ENCODE measurements at regions not wholly inside any gene's neighbourhood (a gene's known extent, or its start where the extent isn't known, plus 50 kb on each side); places are given as distances from the start of the nearest gene placed in this dataset.

GRCh38 chr4:128386761-128387599, 99.4 kb upstream of the PGRMC2 start:
- Mint-ChIP-seq H3K9me3 (ENCODE audit: low read depth) (no peaks in the 10 kb centered on the region), H3K36me3 (ENCODE audit: low read depth) (no peaks in the 10 kb centered on the region), H3K27me3 (no peaks in the 10 kb centered on the region), H3K27ac (no peak overlapping the region), H3K4me1 (no peaks in the 10 kb centered on the region), H3K4me3 (no peak overlapping the region)
- DNase-seq (no peak), ATAC-seq (no peak)
- POLR2A ChIA-PET: no interaction called here
- intact Hi-C loops (cut with DNase I, micrococcal nuclease): no loop called here
- CTCF ChIA-PET: no interaction called here

- CTCF ChIA-PET: no interaction called here
These were observed 98.2 kb upstream of the PGRMC2 start for GRCh38 chr4:128385683-128386304.

GRCh38 chr4:128384765-128385598, 97.4 kb upstream of the PGRMC2 start:
- DNase-seq (no peak), ATAC-seq (no peak)
- no peak overlapping the region for H3K27ac Mint-ChIP-seq
- H3K36me3 Mint-ChIP-seq (ENCODE audit: low read depth): no peaks in the 10 kb centered on the region
- H3K4me3 Mint-ChIP-seq: no peak overlapping the region
- intact Hi-C loops (cut with DNase I, micrococcal nuclease): no loop called here
- CTCF ChIA-PET: interaction anchor here (1.0 kb wide), 1 partner anchor 9 kb away, joined by 3 read pairs; no protein-coding TSS in a partner anchor
- no peaks in the 10 kb centered on the region for H3K27me3 Mint-ChIP-seq
- no peaks in the 10 kb centered on the region for H3K4me1 Mint-ChIP-seq
- POLR2A ChIA-PET: no interaction called here
- H3K9me3 Mint-ChIP-seq (ENCODE audit: low read depth): no peaks in the 10 kb centered on the region

More at GRCh38 chr4:128385683-128386304, 98.2 kb upstream of the PGRMC2 start:
- POLR2A ChIA-PET: interaction anchor here (0.8 kb wide), 1 partner anchor 708 kb away, joined by 5 read pairs; the partner anchor contains the start of gene SCLT1
- Mint-ChIP-seq H3K36me3 (ENCODE audit: low read depth) (no peaks in the 10 kb centered on the region), H3K9me3 (ENCODE audit: low read depth) (no peaks in the 10 kb centered on the region), H3K4me1 (no peaks in the 10 kb centered on the region), H3K27me3 (no peaks in the 10 kb centered on the region), H3K27ac (no peak overlapping the region), H3K4me3 (no peak overlapping the region)
- DNase-seq: no peak
- ATAC-seq: no peak
- intact Hi-C loops (cut with DNase I, micrococcal nuclease): no loop called here

- no peak for DNase-seq
- no peaks in the 10 kb centered on the region for H3K36me3 Mint-ChIP-seq (ENCODE audit: low read depth)
- no peak for ATAC-seq
- H3K27me3 Mint-ChIP-seq: no peaks in the 10 kb centered on the region
- H3K4me1 Mint-ChIP-seq: no peaks in the 10 kb centered on the region
- H3K4me3 Mint-ChIP-seq: no peak overlapping the region
- H3K9me3 Mint-ChIP-seq (ENCODE audit: low read depth): no peaks in the 10 kb centered on the region
- POLR2A ChIA-PET: no interaction called here
- CTCF ChIA-PET: no interaction called here
- H3K27ac Mint-ChIP-seq: no peak overlapping the region
- intact Hi-C loops (cut with DNase I, micrococcal nuclease): no loop called here
These were observed 96.5 kb upstream of the PGRMC2 start for GRCh38 chr4:128384091-128384520.

GRCh38 chr4:128381748-128382559, 94.3 kb upstream of the PGRMC2 start:
- no peak overlapping the region for H3K27ac Mint-ChIP-seq
- H3K27me3 Mint-ChIP-seq: no peaks in the 10 kb centered on the region

GRCh38 chr4:128380306-128380705, 92.7 kb upstream of the PGRMC2 start:
- Mint-ChIP-seq H3K4me3 (no peak overlapping the region), H3K4me1 (no peaks in the 10 kb centered on the region), H3K36me3 (ENCODE audit: low read depth) (peaks cover 5% of the 10 kb centered on the region), H3K9me3 (ENCODE audit: low read depth) (peaks cover 5% of the 10 kb centered on the region), H3K27ac (no peak overlapping the region), H3K27me3 (no peaks in the 10 kb centered on the region)
- CTCF ChIA-PET: interaction anchor here (1.0 kb wide), 2 partner anchors 16 to 47 kb away, joined by 3 read pairs; no protein-coding TSS in a partner anchor
- no peak for DNase-seq
- no peak for ATAC-seq
- intact Hi-C loops (cut with DNase I, micrococcal nuclease): no loop called here
- POLR2A ChIA-PET: no interaction called here

More at GRCh38 chr4:128381748-128382559, 94.3 kb upstream of the PGRMC2 start:
- H3K4me3 Mint-ChIP-seq: no peak overlapping the region
- no peak for ATAC-seq
- no peak for DNase-seq
- H3K36me3 Mint-ChIP-seq (ENCODE audit: low read depth): peaks cover 2% of the 10 kb centered on the region
- CTCF ChIA-PET: no interaction called here
- POLR2A ChIA-PET: no interaction called here
- no peaks in the 10 kb centered on the region for H3K4me1 Mint-ChIP-seq
- intact Hi-C loops (cut with DNase I, micrococcal nuclease): no loop called here
- H3K9me3 Mint-ChIP-seq (ENCODE audit: low read depth): peaks cover 2% of the 10 kb centered on the region

- Mint-ChIP-seq H3K27me3 (no peaks in the 10 kb centered on the region), H3K27ac (no peak overlapping the region), H3K36me3 (ENCODE audit: low read depth) (peaks cover 5% of the 10 kb centered on the region), H3K4me3 (no peak overlapping the region), H3K9me3 (ENCODE audit: low read depth) (peaks cover 5% of the 10 kb centered on the region), H3K4me1 (no peaks in the 10 kb centered on the region)
- POLR2A ChIA-PET: no interaction called here
- peak; percentile 36 for ATAC-seq
- CTCF ChIA-PET: interaction anchor here (1.0 kb wide), 2 partner anchors 16 to 47 kb away, joined by 3 read pairs; no protein-coding TSS in a partner anchor
- DNase-seq: peak; percentile 30
- intact Hi-C loops (cut with DNase I, micrococcal nuclease): no loop called here
These were observed 92.2 kb upstream of the PGRMC2 start for GRCh38 chr4:128379860-128380259.

GRCh38 chr4:128378668-128379067, 91.1 kb upstream of the PGRMC2 start:
- ATAC-seq (no peak), DNase-seq (no peak)
- POLR2A ChIA-PET: no interaction called here
- no peak overlapping the region for H3K27ac Mint-ChIP-seq
- no peaks in the 10 kb centered on the region for H3K4me1 Mint-ChIP-seq
- peaks cover 5% of the 10 kb centered on the region for H3K9me3 Mint-ChIP-seq (ENCODE audit: low read depth)
- H3K27me3 Mint-ChIP-seq: no peaks in the 10 kb centered on the region
- CTCF ChIA-PET: no interaction called here
- intact Hi-C loops (cut with DNase I, micrococcal nuclease): no loop called here
- H3K36me3 Mint-ChIP-seq (ENCODE audit: low read depth): peaks cover 5% of the 10 kb centered on the region
- H3K4me3 Mint-ChIP-seq: no peak overlapping the region

GRCh38 chr4:128376958-128377357, 89.3 kb upstream of the PGRMC2 start:
- peaks cover 5% of the 10 kb centered on the region for H3K9me3 Mint-ChIP-seq (ENCODE audit: low read depth)
- ATAC-seq: no peak
- ChIA-PET POLR2A (no interaction called here), CTCF (no interaction called here)
- intact Hi-C loops (cut with DNase I, micrococcal nuclease): no loop called here
- no peaks in the 10 kb centered on the region for H3K27me3 Mint-ChIP-seq
- H3K36me3 Mint-ChIP-seq (ENCODE audit: low read depth): peaks cover 5% of the 10 kb centered on the region
- H3K4me1 Mint-ChIP-seq: no peaks in the 10 kb centered on the region
- H3K27ac Mint-ChIP-seq: no peak overlapping the region
- no peak for DNase-seq
- no peak overlapping the region for H3K4me3 Mint-ChIP-seq

GRCh38 chr4:128376303-128376702, 88.7 kb upstream of the PGRMC2 start:
- DNase-seq (no peak), ATAC-seq (no peak)
- H3K4me3 Mint-ChIP-seq: no peak overlapping the region
- ChIA-PET CTCF (interaction anchor here (0.8 kb wide), 1 partner anchor 10 kb away, joined by 3 read pairs; no protein-coding TSS in a partner anchor), POLR2A (no interaction called here)
- intact Hi-C loops (cut with DNase I, micrococcal nuclease): no loop called here
- H3K36me3 Mint-ChIP-seq (ENCODE audit: low read depth): peaks cover 5% of the 10 kb centered on the region
- no peaks in the 10 kb centered on the region for H3K4me1 Mint-ChIP-seq
- H3K27me3 Mint-ChIP-seq: no peaks in the 10 kb centered on the region
- peaks cover 5% of the 10 kb centered on the region for H3K9me3 Mint-ChIP-seq (ENCODE audit: low read depth)
- H3K27ac Mint-ChIP-seq: no peak overlapping the region

GRCh38 chr4:128373628-128374027, 86.0 kb upstream of the PGRMC2 start:
- ATAC-seq: no peak
- no peak for DNase-seq
- POLR2A ChIA-PET: no interaction called here
- Mint-ChIP-seq H3K4me3 (no peak overlapping the region), H3K36me3 (ENCODE audit: low read depth) (peaks cover 5% of the 10 kb centered on the region), H3K27ac (no peak overlapping the region), H3K4me1 (no peaks in the 10 kb centered on the region), H3K27me3 (no peaks in the 10 kb centered on the region), H3K9me3 (ENCODE audit: low read depth) (peaks cover 5% of the 10 kb centered on the region)
- CTCF ChIA-PET: no interaction called here
- intact Hi-C loops (cut with DNase I, micrococcal nuclease): no loop called here

Measured in activated CD4-positive, alpha-beta T cell treated with anti-CD3 and anti-CD28 coated beads for 36 hours (primary cell).